Activated CD8-positive, alpha-beta memory T cell treated with anti-CD3 and anti-CD28 coated beads for 48 hours (primary cell): ENCODE measurements at regions not wholly inside any gene's neighbourhood (a gene's known extent, or its start where the extent isn't known, plus 50 kb on each side); places are given as distances from the start of the nearest gene placed in this dataset.
"Not testable (repeated sequence)": the region's sequence is repeated elsewhere in the genome, so short reads cannot be mapped to it uniquely, and the experiment has no call there.

Experiments
- DNase-seq, 3 experiments: peaks; one replicate each; pipeline ENCODE4 v3.0.0-alpha.2; 2020; ENCODE audit warnings: low read depth in 2 of 3, low spot score in 2 of 3

GRCh38 chr9:86997156-86997555, 49.9 kb upstream of the GAS1 start:
- DNase-seq: no peak

- no peak for DNase-seq
Observed at GRCh38 chr9:86997951-86998350, 50.6 kb upstream of the GAS1 start.

- no peak for DNase-seq
Observed at GRCh38 chr9:87002517-87002916, 55.2 kb upstream of the GAS1 start.

- no peak for DNase-seq
Observed at GRCh38 chr9:87004016-87004415, 56.7 kb upstream of the GAS1 start.

GRCh38 chr9:87006956-87007355, 59.6 kb upstream of the GAS1 start:
- DNase-seq: no peak

GRCh38 chr9:87007711-87008366, 60.5 kb upstream of the GAS1 start:
- no peak for DNase-seq

- no peak for DNase-seq
Observed at GRCh38 chr9:87008667-87009066, 61.4 kb upstream of the GAS1 start.

GRCh38 chr9:87010626-87011025, 63.3 kb upstream of the GAS1 start:
- DNase-seq: no peak

- DNase-seq: no peak
Observed at GRCh38 chr9:87011551-87011950, 64.2 kb upstream of the GAS1 start.

GRCh38 chr9:87013490-87013889, 66.2 kb upstream of the GAS1 start:
- no peak for DNase-seq

GRCh38 chr9:87014436-87014835, 67.1 kb upstream of the GAS1 start:
- DNase-seq: no peak

GRCh38 chr9:87016681-87017080, 69.4 kb upstream of the GAS1 start:
- no peak for DNase-seq

- DNase-seq: no peak
Observed at GRCh38 chr9:87020169-87020950, 73.1 kb upstream of the GAS1 start.

- DNase-seq: no peak
Observed at GRCh38 chr9:87022178-87022577, 74.9 kb upstream of the GAS1 start.

GRCh38 chr9:87026204-87026603, 78.9 kb upstream of the GAS1 start:
- no peak for DNase-seq

- DNase-seq: not testable (repeated sequence)
Observed at GRCh38 chr9:87028836-87029235, 81.5 kb upstream of the GAS1 start.

- DNase-seq: no peak
Observed at GRCh38 chr9:87029905-87030304, 82.6 kb upstream of the GAS1 start.

- no peak for DNase-seq
Observed at GRCh38 chr9:87034841-87035240, 87.5 kb upstream of the GAS1 start.

GRCh38 chr9:87035879-87036278, 88.6 kb upstream of the GAS1 start:
- DNase-seq: no peak

- DNase-seq: no peak
Observed at GRCh38 chr9:87036506-87036905, 89.2 kb upstream of the GAS1 start.

GRCh38 chr9:87039809-87040392, 92.6 kb upstream of the GAS1 start:
- DNase-seq: no peak

GRCh38 chr9:87040410-87041009, 93.2 kb upstream of the GAS1 start:
- DNase-seq: no peak
